ENCODE measurements at regions not wholly inside any gene's neighbourhood (a gene's known extent, or its start where the extent isn't known, plus 50 kb on each side); places are given as distances from the start of the nearest gene placed in this dataset.

DNA sequence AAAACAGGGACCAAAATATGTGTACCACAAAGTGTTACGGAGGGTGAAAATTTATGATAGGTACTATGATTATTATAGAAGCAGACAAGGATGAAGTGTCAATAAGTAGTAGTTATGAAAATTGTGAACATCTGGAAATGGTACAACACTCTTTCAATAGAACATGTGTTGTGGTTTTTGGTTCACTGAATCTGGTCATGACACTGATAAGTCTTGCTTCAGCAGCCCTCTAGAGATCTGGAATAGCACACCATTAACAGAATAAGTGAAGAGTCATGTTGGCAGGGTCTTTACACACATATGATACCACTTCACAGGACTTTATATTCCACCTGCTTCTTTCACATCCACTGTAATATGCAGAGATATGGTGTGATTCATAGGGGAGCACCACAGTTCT is 985.2 kb upstream of the SEMA6D start:
- Histone ChIP-seq H3K4me2 (ENCODE audit: low read length) (no peak overlapping the region), H3F3A (ENCODE audit: insufficient read depth, low read length) (no peaks in the 10 kb centered on the region), H3K79me2 (ENCODE audit: insufficient read depth, low read length) (no peaks in the 10 kb centered on the region), H3K27ac (ENCODE audit: low read depth, low read length, poor library complexity, severe bottlenecking) (no peak overlapping the region), H3K4me1 (ENCODE audit: insufficient read depth, low read length, severe bottlenecking) (no peaks in the 10 kb centered on the region), H3K4me3 (ENCODE audit: low read depth, low read length, poor library complexity, severe bottlenecking) (no peak overlapping the region), H2AFZ (ENCODE audit: low read length) (no peak overlapping the region), H3K9me3 (ENCODE audit: low read length) (no peaks in the 10 kb centered on the region), H3K9ac (ENCODE audit: low read length) (no peak overlapping the region), H3K36me3 (ENCODE audit: insufficient read depth, low read length) (no peaks in the 10 kb centered on the region), H4K20me1 (ENCODE audit: insufficient read depth, low read length) (no peaks in the 10 kb centered on the region), H3K9me2 (ENCODE audit: low read depth, low read length) (no peaks in the 10 kb centered on the region), H3K27me3 (ENCODE audit: insufficient read depth, low read length) (no peaks in the 10 kb centered on the region)
- TF ChIP-seq EZH2 (IDR thresholded peaks at IDR 0.05; ENCODE audit: borderline replicate concordance, low read length), result no peak
- TF ChIP-seq, protein P1, sequence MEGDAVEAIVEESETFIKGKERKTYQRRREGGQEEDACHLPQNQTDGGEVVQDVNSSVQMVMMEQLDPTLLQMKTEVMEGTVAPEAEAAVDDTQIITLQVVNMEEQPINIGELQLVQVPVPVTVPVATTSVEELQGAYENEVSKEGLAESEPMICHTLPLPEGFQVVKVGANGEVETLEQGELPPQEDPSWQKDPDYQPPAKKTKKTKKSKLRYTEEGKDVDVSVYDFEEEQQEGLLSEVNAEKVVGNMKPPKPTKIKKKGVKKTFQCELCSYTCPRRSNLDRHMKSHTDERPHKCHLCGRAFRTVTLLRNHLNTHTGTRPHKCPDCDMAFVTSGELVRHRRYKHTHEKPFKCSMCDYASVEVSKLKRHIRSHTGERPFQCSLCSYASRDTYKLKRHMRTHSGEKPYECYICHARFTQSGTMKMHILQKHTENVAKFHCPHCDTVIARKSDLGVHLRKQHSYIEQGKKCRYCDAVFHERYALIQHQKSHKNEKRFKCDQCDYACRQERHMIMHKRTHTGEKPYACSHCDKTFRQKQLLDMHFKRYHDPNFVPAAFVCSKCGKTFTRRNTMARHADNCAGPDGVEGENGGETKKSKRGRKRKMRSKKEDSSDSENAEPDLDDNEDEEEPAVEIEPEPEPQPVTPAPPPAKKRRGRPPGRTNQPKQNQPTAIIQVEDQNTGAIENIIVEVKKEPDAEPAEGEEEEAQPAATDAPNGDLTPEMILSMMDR (IDR thresholded peaks at IDR 0.05; ENCODE audit: low read length), result no peak

DNA sequence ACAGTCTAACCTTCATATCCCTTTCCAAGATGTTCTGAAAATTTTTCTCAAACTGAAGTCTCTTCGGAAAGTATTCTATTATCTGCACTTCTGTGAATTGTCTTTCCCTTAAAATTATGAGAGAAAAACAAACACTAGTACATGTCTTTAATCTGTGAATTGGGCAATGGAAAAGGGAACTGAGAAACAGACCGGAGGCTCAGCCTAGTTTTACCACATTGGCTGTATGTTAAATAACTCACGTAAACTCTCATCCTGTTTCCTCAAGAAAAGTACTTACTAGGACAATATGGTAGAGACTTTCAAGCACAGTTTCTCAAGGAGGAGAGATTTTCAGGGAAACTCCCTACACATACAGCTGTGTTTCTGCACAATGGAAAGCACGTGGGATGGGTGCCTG is 982.2 kb upstream of the SEMA6D start:
- H4K20me1 ChIP-seq (ENCODE audit: insufficient read depth, low read length), result no peaks in the 10 kb centered on the region
- no peaks in the 10 kb centered on the region for H3K27me3 ChIP-seq (ENCODE audit: insufficient read depth, low read length)

DNA sequence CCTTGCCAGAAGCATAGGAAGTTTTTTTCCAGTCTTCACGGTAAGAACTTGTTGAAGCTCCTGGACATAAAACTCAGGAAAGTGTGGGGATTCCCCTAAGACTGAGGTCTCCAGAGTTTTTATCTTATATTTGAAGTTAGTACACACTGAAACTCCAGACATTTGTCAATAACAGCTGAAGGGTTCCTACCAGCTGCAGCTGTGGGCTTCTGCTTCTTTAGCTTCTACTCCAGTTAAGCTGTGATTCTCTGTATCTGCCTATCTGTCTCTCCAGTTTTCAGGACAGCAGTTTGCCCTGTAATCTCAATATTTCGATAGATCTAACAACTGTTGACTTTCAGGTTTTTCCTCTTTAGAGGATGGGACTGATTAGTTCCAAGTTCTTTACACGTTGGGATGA is 966.0 kb upstream of the SEMA6D start:
- H3K36me3 ChIP-seq (ENCODE audit: insufficient read depth, low read length), result no peaks in the 10 kb centered on the region
- TF ChIP-seq EZH2 (IDR thresholded peaks at IDR 0.05; ENCODE audit: borderline replicate concordance, low read length), result no peak
- TF ChIP-seq, protein P1 (IDR thresholded peaks at IDR 0.05; ENCODE audit: low read length), result no peak
- H3K9me3 ChIP-seq (ENCODE audit: low read length), result no peaks in the 10 kb centered on the region
- no peaks in the 10 kb centered on the region for H3K79me2 ChIP-seq (ENCODE audit: insufficient read depth, low read length)
- no peak overlapping the region for H2AFZ ChIP-seq (ENCODE audit: low read length)
- H4K20me1 ChIP-seq (ENCODE audit: insufficient read depth, low read length), result no peaks in the 10 kb centered on the region
- no peak overlapping the region for H3K27ac ChIP-seq (ENCODE audit: low read depth, low read length, poor library complexity, severe bottlenecking)
- H3F3A ChIP-seq (ENCODE audit: insufficient read depth, low read length), result no peaks in the 10 kb centered on the region
- H3K9ac ChIP-seq (ENCODE audit: low read length), result no peak overlapping the region
- H3K4me2 ChIP-seq (ENCODE audit: low read length), result no peak overlapping the region
- H3K9me2 ChIP-seq (ENCODE audit: low read depth, low read length), result no peaks in the 10 kb centered on the region
- H3K4me3 ChIP-seq (ENCODE audit: low read depth, low read length, poor library complexity, severe bottlenecking), result no peak overlapping the region
- H3K27me3 ChIP-seq (ENCODE audit: insufficient read depth, low read length), result no peaks in the 10 kb centered on the region
- no peaks in the 10 kb centered on the region for H3K4me1 ChIP-seq (ENCODE audit: insufficient read depth, low read length, severe bottlenecking)

More for the DNA sequence above, 982.2 kb upstream of the SEMA6D start:
- Histone ChIP-seq H3K27ac (ENCODE audit: low read depth, low read length, poor library complexity, severe bottlenecking) (no peak overlapping the region), H3K79me2 (ENCODE audit: insufficient read depth, low read length) (no peaks in the 10 kb centered on the region), H3K9ac (ENCODE audit: low read length) (no peak overlapping the region), H3K9me2 (ENCODE audit: low read depth, low read length) (no peaks in the 10 kb centered on the region), H3K4me2 (ENCODE audit: low read length) (no peak overlapping the region), H3K4me3 (ENCODE audit: low read depth, low read length, poor library complexity, severe bottlenecking) (no peak overlapping the region), H3K36me3 (ENCODE audit: insufficient read depth, low read length) (no peaks in the 10 kb centered on the region), H3K4me1 (ENCODE audit: insufficient read depth, low read length, severe bottlenecking) (no peaks in the 10 kb centered on the region), H3K9me3 (ENCODE audit: low read length) (no peaks in the 10 kb centered on the region), H3F3A (ENCODE audit: insufficient read depth, low read length) (no peaks in the 10 kb centered on the region), H2AFZ (ENCODE audit: low read length) (no peak overlapping the region)
- no peak for TF ChIP-seq EZH2 (IDR thresholded peaks at IDR 0.05; ENCODE audit: borderline replicate concordance, low read length)
- TF ChIP-seq, protein P1 (IDR thresholded peaks at IDR 0.05; ENCODE audit: low read length), result no peak
